HG03460 (cell line): ENCODE measurements at regions not wholly inside any gene's neighbourhood (a gene's known extent, or its start where the extent isn't known, plus 50 kb on each side); places are given as distances from the start of the nearest gene placed in this dataset.

Source experiments
- ATAC-seq: cut with Tn5 transposase; IDR thresholded peaks from one replicate; pipeline ENCODE4 v1.9.1; 2021; ENCODE audit not compliant: unreplicated experiment

DNA sequence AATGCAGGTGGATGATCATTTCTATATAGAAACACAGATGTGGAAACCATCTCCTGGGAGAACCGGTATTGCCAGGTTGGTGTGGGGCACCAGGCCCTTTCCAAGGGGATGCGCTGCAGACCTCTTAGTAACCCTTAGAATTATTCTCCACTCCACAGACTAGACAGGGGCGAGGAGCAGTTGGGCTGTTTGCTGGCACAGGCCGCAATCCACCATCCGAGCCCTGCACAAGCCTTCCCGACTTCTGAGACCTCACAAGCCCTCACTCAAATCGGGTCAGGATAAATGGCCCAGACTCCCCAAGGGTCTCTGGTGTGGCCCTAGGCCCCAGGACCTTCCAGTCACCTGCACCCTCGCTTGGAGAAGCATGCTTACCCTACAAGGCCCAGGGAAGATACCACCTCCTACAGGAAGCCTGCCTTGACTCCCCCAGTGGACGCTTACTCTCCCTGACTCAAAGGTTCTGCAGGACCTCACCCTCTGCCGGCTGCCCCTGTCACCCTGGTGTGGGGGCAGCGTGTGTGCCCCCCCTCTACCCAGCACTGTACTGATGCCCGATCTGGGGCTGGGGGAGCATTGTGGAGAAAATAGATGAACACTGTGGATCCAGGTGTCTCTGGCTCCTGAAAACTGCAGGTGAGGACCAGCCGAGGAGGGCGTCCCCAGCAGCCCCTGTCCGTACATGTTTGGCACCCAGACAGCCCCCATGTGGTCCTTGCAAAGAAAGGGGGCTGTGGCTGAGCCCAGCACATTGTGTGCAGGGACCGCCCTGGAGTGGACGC is 49.8 kb upstream of the ACSF3 start:
- ATAC-seq, result no peak
